GM12874 (cell line): ENCODE measurements at regions not wholly inside any gene's neighbourhood (a gene's known extent, or its start where the extent isn't known, plus 50 kb on each side); places are given as distances from the start of the nearest gene placed in this dataset.

Experiments
- CTCF ChIP-seq: IDR thresholded peaks from 2 replicates; pipeline ENCODE4 v1.5.1; 2011; ENCODE audit warnings: low read depth, mild to moderate bottlenecking, control low read depth, low read length, moderate library complexity; ENCODE audit not compliant: insufficient read depth

- TF ChIP-seq CTCF: no peak
These were observed 190.6 kb upstream of the C11orf58 start for GRCh38 chr11:16547879-16548278.

GRCh38 chr11:16543642-16544041 lies 187.3 kb upstream of the SOX6 start:
- no peak for TF ChIP-seq CTCF

GRCh38 chr11:16542353-16542752 lies 186.0 kb upstream of the SOX6 start:
- TF ChIP-seq CTCF: no peak

- no peak for TF ChIP-seq CTCF
These were observed 180.2 kb upstream of the SOX6 start for GRCh38 chr11:16536513-16536912.

- TF ChIP-seq CTCF: no peak
These were observed 172.3 kb upstream of the SOX6 start for GRCh38 chr11:16528639-16529038.

- no peak for TF ChIP-seq CTCF
These were observed 171.3 kb upstream of the SOX6 start for GRCh38 chr11:16527525-16528246.

- TF ChIP-seq CTCF: no peak
These were observed 170.6 kb upstream of the SOX6 start for GRCh38 chr11:16526947-16527346.
